ENCODE measurements at regions not wholly inside any gene's neighbourhood (a gene's known extent, or its start where the extent isn't known, plus 50 kb on each side); places are given as distances from the start of the nearest gene placed in this dataset.
"Not testable (repeated sequence)": the region's sequence is repeated elsewhere in the genome, so short reads cannot be mapped to it uniquely, and the experiment has no call there.

DNA sequence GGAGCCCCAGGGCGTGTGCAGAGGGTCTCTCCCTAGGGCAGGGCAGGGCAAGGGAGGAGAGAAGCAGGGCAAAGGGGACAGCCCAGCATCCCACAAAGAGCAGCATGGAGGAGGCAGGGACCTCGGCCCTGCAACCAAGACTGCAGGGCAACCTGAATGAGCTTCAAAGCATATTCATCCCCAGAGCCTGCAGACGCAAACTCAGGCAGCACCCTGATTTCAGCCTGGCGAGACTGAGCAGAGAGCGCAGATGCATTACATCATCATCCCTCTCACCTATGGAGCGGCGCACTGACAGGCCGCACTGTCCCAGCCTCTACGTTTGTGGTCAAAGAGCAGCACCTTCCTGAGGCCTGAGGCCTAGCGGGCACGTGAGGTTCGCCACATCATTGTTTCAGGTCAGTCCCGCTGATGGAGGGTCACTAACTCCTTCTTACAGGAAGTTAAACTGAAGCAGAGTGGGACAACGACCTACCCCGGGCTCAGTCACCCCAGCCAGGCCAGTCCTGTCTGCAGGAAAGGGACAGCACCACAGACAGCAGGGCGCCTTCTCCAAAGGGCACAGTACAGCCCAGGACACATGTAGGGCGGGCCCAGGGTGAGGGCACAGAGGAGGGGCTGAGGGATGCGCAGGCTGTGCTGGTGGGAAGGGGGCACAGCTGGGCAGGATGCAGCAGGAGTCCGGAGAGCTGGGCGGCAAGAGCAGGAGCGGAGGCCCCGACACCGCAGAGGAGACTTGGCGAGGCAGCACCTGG is 67.2 kb upstream of the RAB6C start:
- DNase-seq (ENCODE audit: low spot score): no peak

DNA sequence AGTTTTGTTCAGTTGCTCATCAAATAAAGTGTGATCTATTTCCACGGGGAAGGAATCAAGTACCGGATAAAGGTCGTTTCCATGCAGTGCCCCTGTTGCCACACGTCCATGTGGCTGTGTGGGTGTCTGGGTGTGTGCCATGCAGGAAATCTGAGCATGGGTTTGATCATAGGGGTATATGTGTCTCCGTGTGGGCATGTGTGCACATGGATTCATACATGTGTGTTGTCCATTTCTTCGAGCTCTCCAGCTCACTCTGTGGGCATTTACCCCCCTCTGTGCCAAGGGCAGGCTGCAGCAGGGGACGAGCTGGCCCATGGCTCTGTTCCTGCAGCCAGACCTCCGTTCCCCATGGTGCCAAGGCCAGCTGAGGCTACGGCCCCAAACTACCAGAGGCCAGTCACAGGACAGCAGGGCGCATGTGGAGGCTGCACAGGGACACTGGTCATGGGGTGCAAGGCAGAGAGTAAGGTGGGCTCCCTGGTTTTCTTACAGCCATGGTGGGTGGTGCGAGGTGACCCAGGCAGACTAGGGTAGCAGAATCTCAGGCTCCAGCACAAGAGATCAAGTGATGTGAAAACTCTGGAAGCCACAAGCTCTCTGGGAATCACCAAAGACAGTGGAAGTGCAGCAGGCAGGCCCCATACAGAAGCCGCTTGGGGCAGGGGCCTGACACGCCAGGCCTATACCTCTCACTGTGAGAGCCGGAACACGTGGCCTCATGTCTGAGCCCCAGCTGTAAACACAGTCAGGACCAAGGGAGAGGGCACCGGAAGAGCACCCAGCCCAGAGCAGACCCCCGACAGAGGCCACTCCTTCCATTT is 66.4 kb upstream of the RAB6C start:
- no peak for DNase-seq (ENCODE audit: low spot score)

DNA sequence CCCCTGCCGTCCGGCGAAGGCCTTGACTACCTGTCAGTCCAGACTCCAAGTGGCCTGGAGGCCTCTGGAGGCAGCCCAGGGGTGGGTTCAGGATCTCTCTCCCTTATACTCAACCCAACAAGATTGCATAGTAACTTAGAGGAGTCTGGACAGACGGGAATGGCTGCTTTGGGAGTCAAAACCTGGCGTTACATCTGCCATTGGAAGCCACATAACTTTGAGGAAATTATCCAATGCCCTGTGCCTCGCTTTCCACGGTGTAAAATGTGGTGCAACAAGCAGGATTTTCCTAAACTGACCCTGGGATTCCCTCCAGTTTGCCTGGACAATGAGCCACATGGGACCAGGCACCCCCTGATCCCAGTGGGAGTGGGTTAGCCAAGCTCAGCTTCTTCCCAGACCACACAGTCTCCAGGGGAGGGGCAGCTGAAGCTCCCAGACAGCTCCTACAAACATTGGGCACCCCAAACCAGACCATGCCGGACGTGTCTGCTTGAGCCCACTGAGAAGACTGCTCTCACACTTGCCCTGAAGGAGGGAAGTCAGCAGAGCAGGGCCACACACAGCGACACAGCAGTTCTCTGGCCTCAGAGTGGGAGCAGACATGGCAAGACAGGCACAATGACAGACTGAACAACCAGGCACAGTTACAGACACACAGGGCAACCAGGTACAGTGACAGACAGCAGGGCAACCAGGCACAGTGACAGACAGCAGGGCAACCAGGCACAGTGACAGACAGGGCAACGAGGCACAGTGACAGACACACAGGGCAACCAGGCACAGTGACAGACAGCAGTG is 65.6 kb upstream of the RAB6C start:
- DNase-seq (ENCODE audit: low spot score): no peak

DNA sequence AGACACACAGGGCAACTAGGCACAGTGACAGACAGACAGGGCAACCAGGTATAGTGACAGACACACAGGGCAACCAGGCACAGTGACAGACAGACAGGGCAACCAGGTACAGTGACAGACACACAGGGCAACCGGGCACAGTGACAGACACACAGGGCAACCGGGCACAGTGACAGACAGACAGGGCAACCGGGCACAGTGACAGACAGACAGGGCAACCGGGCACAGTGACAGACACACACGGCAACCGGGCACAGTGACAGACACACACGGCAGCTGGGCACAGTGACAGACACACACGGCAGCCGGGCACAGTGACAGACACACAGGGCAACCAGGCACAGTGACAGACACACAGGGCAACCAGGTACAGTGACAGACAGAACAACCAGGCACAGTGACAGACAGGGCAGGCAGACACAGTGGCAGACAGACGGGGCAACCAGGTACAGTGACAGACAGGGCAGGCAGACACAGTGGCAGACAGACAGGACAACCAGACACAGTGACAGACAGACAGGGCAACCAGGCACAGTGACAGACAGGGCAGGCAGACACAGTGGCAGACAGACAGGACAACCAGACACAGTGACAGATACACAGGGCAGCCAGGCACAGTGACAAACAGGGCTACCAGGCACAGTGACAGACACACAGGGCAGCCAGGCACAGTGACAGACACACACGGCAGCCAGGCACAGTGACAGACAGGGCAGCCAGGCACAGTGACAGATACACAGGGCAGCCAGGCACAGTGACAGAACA is 64.7 kb upstream of the RAB6C start:
- DNase-seq (ENCODE audit: low spot score): no peak

DNA sequence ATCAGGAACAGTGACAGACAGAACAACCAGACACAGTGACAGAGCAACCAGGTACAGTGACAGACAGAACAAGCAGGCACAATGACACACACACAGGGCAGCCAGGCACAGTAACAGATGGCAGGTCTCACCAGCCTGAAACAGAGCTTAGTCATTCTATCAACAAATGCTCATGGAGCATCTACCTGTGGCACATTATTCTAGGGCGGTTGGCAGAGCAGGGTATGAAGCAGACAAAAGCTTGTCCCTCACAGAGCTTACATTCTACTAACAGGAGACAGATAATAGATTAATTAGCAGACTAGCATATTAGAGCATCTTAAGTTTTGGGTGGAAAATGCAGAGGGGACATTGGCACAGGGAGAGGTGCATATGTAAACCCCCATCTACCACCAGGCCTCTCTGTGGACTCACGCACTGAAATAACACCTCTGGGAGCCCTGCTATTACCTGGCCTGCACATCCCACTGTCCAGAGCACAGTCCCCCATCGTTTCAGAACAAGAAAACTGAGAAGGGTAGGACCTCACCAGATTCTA is 64.1 kb upstream of the RAB6C start:
- DNase-seq (ENCODE audit: low spot score): no peak

DNA sequence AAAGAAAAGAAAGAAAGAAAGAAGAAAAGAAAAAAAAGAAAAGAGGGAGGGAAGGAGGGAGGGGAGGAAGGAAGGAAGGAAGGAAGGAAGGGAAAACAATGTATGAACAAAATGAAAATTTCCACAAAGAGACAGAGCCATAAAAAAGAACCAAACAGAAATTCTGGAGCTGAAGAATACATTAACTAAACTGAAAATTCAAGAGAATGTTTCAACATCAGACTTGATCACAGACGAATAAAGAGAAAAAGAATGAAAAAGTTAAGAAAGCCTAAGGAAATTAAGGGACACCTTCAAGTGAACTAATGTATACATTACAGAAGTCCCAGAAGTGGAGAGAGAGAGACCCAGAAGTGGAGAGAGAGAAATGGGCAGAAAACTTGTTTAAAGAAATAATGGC is 60.9 kb upstream of the RAB6C start:
- DNase-seq (ENCODE audit: low spot score): no peak

DNA sequence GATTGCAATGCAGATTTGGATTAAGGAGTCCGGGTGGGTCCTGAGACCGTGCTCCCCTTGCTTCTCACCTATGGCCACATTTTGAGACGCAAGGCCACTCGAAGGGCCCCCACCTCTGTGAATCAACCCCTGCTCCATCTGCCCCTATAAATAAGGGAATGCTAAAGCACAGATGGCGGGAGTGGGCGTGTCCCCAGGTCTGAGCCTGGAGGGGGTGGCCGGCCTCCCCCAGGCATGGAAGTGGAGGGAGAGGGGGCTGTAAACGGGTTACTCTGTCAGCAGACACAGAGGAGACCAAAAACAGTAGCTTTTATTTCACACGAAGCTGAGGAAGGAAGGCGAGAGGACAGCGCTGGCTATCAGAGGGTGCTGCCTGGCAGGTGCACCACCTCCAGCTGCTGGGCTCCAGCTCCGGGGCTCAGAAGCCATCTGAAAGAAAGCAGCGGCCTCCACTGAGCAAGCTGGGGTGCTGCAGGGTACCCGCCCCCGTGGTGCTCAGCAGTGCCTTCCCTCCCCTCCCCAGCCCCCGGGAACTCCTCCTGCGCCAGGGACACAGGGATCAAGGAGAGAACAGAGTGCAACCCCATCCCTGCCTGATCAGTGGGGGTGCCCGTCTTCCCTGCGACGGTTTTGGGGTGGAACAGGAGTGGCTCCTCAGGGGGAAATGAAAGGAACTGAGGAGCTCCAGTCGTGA is 56.7 kb upstream of the RAB6C start:
- no peak for DNase-seq (ENCODE audit: low spot score)

DNA sequence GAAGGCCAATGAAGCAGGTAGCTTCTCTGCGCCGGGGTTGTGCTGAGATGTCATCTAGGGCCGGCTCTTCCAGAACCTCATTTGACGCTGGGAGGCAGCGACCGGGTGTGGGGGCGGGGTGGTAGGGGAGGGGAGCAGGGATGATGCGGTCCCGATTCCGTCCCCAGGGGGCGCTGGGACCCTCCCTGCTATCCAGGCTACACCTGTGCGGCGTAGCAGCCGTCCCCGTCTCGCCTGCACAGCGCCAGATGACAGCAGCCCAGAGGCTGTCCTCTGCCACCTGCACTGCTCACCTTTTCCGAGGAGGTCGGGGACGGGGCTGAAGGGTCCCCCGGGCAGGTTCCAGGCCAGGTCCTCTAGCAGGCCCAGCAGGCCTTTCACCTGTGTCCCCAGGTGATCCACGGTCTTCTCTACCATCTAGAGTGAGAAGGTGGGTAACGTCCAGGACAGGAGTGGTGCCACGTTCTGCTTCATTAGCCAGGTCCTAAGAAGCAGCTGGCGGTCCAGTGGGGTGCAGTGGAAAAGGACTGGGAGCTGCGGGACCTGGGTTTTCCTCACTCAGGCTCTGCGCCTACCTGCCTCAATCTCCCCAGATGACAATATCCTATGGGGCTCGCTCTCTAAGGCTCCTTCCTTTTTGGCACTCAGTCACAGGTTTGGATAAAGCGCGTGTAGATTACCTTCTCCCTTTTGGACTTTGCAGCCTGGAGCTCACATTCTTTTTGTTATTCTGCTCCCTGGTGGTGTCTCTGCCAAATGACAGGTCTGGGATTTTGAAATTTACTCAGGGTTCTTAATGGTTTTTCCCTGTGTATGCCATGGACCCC is 56.0 kb upstream of the RAB6C start:
- DNase-seq (ENCODE audit: low spot score): peak; percentile 44

DNA sequence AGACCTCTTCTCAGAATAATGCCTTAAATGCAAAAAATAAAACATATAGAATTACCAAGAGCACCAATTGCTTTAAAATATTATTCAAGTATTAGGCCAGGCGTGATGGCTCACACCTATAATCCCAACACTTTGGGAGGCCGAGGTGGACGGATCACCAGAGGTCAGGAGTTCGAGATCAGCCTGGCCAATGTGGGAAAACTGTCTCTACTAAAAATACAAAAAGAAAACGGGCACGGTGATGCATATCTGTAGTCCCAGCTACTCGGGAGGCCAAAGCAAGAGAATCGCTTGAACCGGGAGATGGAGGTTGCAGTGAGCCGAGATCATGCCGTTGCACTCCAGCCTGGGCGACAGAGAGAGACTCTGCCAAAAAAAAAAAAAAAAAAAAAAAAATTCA is 55.4 kb upstream of the RAB6C start:
- DNase-seq (ENCODE audit: low spot score): not testable (repeated sequence)

DNA sequence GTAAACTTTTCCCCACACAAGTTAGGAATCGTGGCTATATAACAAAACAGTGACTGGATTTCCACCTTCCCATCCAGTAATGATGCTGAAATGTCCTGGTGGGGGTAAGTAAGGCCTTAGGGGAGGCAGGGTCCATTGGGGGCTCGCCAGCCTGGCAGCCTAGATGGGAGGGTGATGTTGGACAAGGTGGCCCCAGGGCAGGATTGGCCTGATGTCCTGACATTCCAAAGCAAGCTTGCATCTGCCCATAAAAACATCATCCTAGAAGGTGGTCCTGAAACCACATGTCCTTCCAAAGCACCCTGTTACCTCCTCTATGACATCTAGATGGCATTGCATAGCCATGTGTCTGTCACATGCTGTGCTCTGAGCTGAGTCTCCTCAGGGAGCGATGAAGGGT is 54.1 kb upstream of the RAB6C start:
- DNase-seq (ENCODE audit: low spot score): no peak

DNA sequence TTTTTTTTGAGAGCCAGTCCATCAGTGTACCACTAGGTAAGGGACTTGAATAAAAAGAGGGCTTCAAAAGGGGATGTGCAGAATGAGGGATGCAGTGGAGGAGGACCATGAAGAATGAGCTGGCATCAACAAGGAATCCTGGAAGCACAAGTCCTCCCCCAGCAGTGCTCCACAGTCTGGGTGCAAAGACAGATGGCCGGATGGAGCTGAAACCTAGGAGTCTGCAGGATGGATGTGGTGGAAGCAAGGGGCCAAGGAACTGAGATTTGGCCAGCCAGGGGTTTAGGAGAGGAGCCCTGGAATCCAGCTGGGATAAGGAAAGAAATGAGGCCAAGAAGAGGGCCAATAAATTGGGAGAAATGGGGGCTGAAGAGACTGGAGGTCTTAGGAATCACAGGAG is 51.8 kb upstream of the RAB6C start:
- DNase-seq (ENCODE audit: low spot score): no peak

DNA sequence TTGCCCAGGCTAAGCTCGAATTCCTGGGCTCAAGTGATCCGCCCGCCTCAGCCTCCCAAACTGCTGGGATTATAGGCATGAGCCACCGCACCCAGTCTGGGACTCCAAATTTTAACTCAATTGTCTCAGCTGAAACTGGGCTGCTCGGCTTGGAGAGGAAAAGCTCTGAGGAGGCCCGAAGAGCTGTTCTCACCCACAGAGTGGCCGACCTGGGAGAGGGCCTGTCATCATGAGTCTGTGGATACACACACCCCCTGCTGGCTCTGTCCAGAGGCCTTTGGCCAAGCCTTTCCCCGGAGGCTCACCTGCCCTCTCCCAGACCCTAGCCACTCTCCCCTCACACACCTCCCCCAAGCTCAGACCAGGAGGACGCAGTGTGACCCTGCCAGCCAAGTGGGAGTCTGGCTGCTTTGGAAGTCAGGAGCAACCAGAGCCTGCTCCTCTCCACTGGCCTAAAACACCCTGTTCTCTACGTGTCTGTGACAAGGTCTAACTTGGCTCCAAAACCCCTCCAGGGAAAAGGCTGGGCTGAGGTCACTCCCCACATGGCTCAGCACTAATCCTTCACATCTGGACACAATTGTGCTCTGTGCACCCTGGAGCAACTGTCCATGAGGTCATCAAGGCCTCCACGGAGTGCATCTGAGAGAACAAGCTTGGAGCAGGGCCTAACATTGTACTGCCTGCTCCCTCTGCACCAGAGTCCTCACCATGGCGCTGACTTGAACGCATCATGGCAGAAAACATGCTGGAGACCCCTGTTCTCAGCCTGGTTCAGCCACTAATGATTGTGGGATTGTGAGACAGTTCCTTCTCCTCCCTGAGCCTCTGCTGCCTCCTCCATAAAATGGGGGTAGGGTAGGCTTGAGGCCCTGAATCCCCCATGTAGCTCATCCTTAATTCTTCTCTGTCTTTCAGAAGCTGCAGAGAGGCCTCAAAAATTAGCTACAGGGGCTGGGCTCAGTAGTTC is 49.9 kb upstream of the RAB6C start:
- DNase-seq (ENCODE audit: low spot score): no peak
